GM18861 (cell line): ENCODE measurements at regions not wholly inside any gene's neighbourhood (a gene's known extent, or its start where the extent isn't known, plus 50 kb on each side); places are given as distances from the start of the nearest gene placed in this dataset.
"Not testable (repeated sequence)": the region's sequence is repeated elsewhere in the genome, so short reads cannot be mapped to it uniquely, and the experiment has no call there.

Experiments used
- ATAC-seq: cut with Tn5 transposase; IDR thresholded peaks from one replicate; pipeline ENCODE4 v1.9.1; 2021; ENCODE audit not compliant: unreplicated experiment

DNA sequence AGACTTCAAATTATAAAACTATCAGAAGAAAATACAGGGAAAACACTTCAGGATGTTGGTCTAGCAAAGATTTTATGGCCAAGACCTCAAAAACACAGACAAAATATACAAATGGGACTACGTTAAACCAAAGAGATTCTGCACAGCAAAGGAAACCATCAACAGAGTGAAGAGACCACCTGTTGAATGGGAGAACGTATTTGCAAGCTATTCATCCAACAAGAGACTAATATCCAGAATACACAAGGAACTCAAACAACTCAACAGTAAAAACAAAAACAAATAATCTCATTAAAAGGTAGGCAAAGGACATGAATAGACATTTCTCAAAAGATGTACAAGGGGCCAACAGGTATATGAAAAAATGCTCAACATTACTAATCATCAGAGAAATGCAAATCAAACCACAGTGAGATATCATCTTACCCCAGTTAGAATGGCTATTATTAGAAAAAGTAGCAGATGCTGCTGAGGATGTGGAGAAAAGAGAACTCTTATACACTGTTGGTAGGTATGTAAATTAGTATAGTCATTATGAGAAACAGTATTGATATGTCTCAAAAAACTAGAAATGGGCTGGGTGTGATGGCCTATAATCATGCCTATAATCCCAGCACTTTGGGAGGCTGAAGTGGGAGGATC, 112.6 kb downstream of the LRIG2 start:
- ATAC-seq, result peak; percentile 98

DNA sequence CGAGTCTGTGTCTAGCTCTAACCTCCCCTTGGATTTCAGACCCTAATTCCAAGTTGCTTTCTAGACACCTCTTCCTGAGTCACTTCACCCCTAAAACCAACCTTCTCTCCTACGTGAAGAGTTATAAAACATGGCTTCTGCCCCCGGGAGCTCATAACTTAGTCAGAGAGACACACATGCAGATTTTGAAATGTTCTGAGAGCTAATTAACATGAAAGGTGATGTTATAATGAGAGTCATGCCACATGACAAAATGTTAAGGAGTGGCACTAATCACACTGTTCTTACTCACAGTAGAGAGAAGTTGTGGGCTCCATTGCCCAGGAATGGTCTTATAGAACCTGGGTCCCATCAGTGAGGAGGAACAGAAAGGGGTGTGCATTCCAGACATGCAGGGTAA, 117.1 kb downstream of the LRIG2 start:
- ATAC-seq, result no peak

DNA sequence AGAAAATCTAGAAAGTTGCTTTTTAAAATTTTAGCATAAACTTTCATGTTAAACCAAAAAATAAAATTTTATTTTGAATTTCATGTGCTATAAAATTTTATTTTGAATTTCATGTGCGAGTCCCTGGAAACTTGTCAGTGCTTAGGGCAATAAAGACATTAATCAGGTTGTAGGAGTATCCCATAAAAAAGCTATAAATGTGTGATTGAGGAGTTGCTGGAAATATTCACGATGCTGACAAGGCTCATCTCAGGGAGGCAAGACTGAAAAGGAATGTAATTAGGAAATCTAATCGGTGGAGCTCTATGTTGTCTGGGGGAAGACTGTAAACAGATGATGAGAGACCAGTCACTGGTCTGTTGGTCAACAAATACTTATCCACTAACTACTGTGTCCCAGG, 117.9 kb downstream of the LRIG2 start:
- ATAC-seq, result no peak

DNA sequence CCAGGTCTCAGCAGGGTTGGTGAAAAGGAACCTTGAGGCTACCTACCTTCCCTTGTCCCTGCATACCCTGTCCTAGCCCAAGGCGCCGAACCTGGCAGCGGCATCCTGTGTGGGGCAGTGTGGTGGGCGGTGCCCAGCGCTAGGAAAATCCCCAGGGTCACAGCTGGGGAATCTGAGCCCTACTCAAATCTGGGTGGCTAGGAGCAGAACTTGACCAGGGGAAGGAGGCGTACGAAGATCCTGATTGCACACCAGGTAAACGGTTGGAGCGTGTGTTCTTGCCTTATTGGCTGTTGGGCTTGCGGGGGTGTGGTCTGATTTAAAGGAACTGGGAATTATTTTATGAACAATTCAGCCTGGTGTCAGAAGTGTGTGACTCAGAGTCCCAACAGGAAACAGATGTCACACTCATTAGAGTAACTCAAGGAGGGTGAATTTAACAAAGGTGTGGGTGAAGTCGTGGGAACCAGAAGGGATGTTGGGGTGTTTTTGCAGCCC, 118.6 kb downstream of the LRIG2 start:
- peak; percentile 62 for ATAC-seq

DNA sequence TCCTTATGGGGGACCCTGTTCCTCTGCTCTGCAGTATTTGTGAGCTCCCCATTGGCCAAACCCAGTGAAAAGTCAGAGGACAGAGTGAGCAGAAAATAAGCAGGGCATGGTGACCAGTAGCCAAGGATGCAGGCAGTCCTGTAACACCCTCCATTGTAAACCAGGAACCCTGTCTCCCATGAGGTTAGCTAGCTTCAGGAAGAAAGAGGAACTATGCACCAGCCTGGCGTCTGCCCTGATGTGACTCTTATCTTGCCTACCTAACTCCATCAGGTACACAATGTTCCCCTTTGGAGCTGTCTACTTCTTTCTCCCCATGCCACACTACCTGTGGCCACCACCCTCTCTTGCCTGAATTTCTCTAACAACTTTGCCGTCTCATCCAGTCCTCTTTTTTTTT, 119.2 kb downstream of the LRIG2 start:
- ATAC-seq, result no peak

DNA sequence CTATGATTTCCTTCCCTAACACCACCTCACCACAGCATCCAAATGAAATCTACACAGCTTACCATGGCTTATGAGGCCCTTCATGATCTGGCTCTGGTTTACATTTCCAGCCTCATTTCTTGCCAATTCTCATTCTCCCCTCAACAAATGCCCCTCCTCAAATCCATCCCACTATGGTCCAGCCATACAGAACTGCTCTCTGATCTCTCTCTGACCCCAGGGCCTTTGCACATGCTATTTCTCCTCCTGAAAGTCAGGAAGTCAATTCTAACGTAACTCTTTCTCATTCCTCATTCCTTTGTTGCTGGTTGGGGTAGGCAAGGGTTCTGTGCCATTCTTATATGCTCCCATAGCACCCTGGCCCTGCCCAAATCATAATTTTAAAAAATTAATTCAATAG, 120.0 kb downstream of the LRIG2 start:
- ATAC-seq, result no peak

DNA sequence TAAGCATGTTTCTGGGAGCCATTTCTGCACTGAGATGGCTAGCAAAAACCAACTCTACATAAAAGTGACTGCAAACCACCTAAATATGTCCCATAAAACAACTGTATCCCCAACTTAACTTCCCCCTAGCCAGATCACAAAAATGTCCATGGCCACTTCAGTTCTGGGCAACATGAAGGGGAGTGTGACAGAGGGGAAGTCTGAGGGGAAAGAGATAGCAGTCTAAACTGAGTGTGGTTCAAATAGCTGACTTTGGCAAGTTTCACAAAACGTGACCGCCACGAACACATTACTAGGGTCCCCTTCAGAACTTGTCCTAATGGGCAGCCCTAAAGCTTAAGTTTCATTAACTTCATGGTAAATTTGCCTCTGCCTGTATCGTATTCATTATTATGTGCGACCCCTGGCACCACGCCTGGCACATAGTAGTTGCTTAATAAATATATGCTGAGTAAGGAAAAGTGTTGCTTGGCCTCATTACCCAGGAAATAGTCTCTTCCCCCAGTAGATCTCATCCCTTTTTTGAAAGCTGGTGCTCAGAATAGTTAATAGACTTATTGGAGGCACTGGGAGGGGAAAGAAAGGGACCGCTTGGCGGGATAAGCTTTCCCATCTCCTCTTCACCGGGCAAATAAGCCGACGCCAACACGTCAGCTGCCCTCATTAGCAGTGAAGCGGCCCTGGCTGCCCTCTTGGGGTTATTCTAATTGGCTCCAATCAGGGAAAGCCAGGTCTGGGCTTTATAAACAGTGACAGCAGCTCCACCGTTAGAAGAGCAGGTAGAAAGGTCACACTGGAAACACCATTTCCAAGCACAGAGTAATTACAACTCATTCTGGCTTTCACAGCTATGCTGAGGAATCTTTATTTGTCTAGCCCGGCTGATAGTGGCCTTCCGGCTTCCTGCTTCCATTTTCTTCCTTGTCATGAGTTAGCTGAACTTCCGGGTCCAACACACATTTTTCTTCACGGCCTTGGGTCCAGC, 122.1 kb downstream of the LRIG2 start:
- no peak for ATAC-seq

DNA sequence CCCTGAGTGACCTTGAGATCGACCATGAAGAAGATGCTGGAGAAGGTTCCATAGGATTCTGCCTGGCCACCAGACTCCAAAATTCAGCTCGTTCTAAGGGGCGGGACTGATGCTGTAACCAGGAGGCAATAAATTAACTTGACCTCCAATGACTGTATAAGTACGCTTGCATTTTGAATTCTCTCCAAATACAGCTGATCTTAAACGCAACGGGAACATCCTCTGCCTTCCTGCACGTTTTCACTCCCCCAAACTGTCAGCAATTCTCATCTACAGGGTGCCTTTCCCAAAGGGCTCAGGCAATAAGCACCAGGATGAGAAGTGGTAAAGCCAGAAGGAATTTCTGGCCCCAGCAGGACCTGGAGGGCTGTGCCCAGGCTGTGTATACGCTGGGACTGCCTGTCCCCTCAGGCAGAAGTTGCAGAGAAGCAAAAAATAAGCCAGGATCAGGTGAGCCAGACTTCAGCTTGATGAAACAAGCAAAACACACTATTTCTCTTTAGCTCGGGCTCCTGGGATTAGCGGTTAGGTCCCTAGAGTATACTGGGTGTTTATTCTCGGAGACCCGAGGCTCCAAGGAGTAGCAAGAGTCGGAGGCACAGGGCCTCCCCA, 124.8 kb downstream of the LRIG2 start:
- no peak for ATAC-seq

DNA sequence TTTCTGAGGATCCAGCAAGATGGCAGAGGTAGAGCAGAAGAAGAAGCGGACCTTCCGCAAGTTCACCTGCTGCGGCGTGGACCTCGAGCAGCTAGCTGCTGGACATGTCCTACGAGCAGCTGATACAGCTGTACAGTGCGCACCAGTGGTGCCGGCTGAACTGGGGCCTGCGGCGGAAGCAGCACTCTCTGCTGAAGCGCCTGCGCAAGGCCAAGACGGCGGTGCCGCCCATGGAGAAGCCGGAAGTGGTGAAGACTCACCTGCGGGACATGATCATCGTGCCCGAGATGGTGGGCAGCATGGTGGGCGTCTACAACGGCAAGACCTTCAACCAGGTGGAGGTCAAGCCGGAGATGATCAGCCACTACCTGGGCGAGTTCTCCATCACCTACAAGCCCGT, 125.8 kb downstream of the LRIG2 start:
- no peak for ATAC-seq

DNA sequence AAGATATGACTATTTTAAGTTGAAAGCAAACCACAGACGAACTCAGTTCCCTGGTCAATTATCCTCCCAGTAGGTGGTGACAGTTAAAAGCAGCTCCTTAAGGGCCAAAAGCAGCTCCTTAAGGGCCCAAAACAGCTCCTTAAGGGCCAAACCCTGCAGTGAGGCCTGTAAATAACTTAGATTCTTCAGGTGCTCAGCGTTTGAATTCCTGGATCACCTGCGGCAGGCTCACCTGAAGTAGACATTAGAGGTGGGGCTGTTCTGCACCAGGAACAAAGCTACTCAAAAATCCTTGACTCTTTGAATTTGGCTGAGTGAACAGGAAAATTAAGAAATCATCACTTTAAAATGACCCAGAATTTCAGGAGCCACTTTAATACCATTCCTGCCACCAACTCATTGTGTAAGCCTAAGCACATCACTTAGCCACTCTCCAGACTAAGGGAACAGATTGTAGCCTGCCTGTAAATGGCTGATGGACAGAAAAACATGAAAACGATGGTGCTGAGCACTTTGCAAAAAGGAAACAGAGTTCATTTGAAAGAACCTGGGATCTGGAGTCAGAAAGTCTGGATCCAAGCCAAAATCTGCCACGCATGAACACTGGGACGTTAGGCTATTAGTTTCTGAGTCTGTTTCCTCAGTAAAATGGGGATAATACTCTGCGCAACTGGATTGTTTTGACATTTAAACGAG, 126.9 kb downstream of the LRIG2 start:
- no peak for ATAC-seq

DNA sequence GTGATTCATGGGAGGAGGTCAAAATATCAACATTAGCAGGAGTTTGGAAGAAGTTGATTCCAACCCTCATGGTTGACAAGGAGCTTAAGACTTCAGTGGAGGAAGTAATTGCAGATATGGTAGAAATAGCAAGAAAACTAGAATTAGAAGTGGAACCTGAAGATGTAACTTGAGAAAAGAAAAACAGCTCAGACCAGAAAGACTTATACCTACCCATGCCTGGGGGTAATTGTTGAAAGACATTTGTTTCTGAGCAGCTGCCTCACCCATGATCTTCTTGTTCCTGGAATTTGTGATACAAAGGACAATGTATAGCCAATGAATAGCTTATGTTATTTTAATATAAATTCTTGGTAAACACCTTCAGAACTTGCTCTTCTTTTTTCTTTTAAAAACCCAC, 128.6 kb downstream of the LRIG2 start:
- no peak for ATAC-seq

DNA sequence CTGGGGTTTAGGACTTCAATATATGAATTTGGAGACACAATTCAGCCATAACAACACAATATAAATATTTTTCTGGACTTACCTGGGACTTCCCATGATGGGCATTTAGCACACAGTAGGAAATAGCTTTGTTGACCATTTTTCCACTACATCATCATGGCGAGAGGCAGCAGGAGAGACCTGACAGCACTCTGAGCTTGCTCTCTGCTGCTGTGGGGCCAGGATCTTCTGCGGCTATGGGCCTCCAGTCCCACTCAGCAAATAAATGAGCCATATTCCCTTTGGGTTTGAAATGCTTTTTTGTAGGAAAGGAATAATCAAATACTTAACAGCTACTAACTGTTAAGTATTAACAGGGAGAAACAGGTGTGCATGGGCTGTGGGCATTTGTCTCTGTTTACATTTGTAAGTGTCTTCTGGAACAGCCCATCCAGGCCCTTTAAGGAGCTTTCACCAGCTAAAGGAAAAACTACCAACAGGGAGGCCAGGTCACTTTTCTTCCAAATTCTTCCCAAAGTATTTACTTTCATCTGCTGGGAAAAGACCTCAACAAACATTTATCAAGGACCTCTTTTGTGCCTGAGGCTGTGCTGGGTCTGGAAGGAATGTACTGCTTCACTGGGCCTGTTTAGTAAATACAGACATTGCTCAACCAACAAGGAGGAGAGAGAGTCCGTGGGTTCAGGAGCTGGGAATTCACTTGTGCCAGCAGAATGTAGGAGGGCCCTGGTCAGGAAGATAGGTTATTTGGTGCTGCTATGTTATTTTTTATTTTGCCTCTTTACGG, 133.2 kb downstream of the LRIG2 start:
- no peak for ATAC-seq

DNA sequence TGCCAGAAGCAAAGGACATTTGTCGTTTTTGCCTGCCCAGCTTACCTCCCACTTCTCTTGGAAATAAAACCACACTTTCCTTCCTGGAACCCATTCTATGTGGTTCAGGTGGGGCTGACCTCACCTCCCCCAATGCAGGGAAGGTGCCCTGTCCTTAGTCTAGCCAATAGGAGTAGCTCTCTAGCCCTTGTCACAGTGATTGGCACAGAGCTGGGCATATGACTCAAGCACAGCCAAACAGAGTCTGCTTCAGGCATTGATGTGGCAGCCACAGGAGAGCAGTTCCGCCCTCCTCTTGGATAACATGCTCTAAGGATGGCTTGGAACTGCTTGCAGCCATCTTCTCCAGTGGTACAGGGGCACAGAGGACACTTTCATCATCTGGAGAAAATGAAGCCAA, 134.0 kb downstream of the LRIG2 start:
- no peak for ATAC-seq

DNA sequence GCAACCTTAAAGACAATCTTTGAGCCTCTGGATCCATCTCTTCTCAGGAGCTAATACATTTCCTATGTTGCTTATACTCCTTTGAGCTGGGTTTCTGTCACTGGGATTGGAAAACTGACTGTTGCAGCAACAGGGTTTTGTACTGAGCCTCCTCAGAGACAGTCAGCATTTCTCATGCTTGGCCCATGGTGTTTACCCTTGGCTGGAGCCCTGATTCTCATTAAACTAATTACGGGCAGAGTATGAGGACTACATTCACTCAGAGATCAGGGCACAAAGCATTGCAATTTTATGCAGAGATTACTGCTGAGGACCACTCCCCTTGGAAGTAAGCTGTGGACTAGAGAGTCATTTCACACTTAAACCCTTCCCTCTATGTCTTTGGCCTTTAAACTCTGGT, 134.5 kb downstream of the LRIG2 start:
- ATAC-seq, result no peak

DNA sequence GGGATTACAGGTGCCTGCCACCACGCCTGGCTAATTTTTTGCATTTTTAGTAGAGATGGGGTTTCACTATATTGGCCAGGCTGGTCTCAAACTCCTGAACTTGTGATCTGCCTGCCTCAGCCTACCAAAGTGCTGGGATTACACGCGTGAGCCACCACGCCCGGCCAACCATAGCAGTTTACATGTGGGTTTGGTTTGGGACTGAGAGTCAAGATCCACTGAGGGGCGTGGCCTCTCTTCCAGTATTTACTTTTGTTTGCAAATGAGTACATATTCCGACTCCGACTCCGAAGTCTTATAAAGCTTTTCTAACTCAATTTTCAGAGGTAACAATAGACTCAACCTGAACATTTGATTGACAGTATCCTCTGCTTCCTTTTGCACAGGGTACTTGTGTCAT, 135.4 kb downstream of the LRIG2 start:
- ATAC-seq, result not testable (repeated sequence)

DNA sequence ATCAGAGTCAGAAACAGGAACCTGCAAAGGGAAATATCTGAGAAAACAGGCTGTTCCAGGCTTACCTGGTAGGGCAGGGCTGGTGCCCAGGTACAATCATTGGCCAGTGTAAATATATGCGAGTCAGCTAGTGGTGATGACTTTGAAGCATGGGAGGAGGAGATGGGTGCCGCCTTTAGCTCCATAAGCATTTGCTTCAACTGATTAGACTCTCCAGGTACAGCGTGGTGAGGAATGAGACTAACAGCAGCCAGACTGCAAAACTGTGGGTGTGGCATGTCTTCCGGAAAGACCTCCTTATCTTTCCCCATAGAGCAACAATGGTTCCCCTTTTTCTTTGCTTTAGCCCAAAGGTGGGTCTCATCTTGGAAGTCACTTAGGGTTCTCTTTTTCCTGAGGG, 137.2 kb downstream of the LRIG2 start:
- no peak for ATAC-seq

DNA sequence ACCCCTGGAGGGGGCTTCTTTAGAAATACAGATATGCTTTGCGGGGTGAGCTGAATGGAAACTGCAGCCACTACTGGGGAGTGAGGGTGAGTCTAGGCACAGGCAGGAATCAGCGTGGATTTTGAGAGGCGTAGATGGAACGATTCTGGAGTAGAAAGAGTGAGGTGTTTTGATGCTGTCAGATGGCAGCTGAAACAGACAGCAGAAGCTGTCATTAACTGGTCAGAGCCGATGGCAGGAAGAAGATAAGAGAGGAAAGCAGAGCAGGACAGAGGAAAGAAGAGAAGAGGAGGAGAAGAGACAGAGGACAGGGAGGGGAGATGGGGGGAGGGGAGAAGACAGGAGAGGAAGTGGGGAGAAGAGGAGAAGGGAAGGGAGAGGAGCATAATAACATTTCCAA, 138.5 kb downstream of the LRIG2 start:
- no peak for ATAC-seq

DNA sequence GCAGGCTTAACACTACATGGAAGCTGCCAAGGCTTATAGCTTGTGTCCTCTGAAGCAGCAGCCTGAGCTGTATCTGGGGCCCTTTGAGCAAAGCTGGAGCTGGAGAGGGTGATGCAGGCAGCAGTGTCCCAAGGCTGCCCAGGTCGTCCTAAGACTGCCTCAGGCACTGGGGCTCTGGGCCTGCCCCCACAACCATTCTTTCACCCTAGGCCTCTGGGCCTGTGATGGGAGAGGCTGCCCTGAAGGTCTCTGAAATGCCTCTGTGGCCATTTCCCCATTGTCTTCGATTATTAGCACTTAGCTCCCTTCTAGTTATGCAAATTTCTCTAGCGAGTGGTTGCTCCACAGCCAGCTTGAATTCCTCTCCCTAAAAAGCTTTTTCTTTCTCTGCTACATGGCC, 142.0 kb downstream of the LRIG2 start:
- ATAC-seq, result no peak

DNA sequence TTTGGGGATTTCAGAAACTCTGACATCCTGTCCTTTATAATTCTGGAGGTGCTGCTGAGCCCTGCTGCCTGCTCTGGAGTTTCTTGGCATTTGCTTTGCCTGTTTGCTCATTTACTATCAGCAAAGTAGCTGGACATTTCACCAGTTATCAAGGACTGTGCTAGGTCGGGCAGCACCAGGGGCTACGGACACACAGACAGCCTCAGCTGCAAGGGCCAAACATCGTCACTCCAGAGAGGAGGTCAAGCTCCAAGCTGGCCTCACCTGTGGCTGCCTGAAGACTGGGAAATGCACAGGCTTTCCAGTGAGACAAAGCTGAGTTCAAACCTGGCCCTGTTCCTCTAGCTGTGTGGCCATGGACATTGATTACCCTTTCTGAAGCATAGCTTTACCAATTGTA, 143.7 kb downstream of the LRIG2 start:
- ATAC-seq, result no peak

DNA sequence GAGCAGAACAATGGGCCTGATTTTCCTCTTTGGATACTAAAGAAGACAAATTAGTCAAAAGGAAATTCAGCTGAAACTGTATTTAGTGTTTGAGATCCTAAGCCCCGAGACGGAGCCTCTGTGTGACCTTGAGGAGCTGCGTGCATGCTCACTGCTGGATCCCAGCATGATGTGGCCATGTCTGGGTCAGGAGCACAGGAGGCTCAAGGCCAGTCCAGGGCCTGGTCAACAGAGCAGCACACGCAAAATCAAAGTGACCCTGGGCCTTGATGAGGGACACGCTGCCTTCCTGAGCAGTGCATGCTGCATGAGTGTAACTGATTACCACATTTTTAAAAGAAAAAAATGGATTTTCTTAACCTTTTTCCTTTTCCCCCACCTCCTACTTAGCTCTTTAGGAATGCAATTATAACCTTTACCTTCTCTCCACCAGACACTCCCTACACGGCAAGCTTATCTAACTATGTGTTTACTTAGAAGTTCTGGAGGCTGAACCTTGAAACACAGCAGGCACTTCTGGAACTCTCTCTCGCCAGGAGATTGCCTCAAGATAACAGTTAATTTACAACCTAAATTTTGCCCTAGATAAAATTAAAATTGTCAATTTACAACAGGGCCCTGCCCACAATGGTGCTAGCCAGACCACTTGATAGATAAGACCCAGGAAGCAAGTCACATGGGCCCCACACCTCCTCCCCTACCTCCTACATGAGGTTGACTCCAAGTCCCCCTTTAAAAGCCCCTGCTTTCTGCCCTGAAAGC, 144.6 kb downstream of the LRIG2 start:
- ATAC-seq, result no peak
